B cell (primary cell): ENCODE measurements at regions not wholly inside any gene's neighbourhood (a gene's known extent, or its start where the extent isn't known, plus 50 kb on each side); places are given as distances from the start of the nearest gene placed in this dataset.

ENCODE experiments used
- ATAC-seq: fragments of 200-7000 bp; cut with Tn5 transposase; one replicate; pipeline ENCODE4 v1.10.0; 2021; ENCODE audit warnings: low read depth, mild to moderate bottlenecking, moderate number of reproducible peaks, moderate library complexity
- CTCF ChIA-PET: fragments of 350-600 bp; sonication (Branson Sonifier 250); formaldehyde crosslinking; loops from one replicate; lab custom pipeline; 2021; ENCODE audit warnings: antibody characterized with exemption, inconsistent platforms; lab: Charles Lee
- POLR2A ChIA-PET: fragments of 350-600 bp; sonication (Branson Sonifier 250); formaldehyde crosslinking; loops from one replicate; lab custom pipeline; 2021; ENCODE audit warnings: antibody characterized with exemption; lab: Charles Lee
- DNase-seq: peaks from one replicate; pipeline ENCODE4 v3.0.0; 2013
- H2AFZ ChIP-seq: 2 replicates; pipeline ENCODE4 v1.6.1; 2012; ENCODE audit warnings: mild to moderate bottlenecking, low read depth, low read length; ENCODE audit not compliant: insufficient read depth, poor library complexity, severe bottlenecking
- H3K27ac ChIP-seq, 2 donors: 1 replicate in 1 of 2; 2 replicates in 1 of 2; pipeline ENCODE4 v1.5.1; 2012 to 2013; ENCODE audit warnings: low read length in 2 of 2, mild to moderate bottlenecking in 2 of 2, moderate library complexity in 1 of 2
- H3K27me3 ChIP-seq, 4 experiments: fragments of 200-600 bp in 1 of 4; sonication (generic) in 1 of 4; replicated peaks in 1 of 4; 1 replicate in 2 of 4; 2 replicates in 2 of 4; pipeline versions ENCODE4 v1.6.1 to v1.7.0; 2013 to 2016; ENCODE audit warnings: low read length in 3 of 4, mild to moderate bottlenecking in 2 of 4, mixed read lengths in 1 of 4, moderate library complexity in 1 of 4; ENCODE audit not compliant: insufficient read depth in 4 of 4, control insufficient read depth in 3 of 4; ENCODE audit errors: control extremely low read depth in 1 of 4
- H3K36me3 ChIP-seq, 2 experiments: replicated peaks in 1 of 2; 1 replicate in 1 of 2; 2 replicates in 1 of 2; pipeline versions ENCODE4 v1.6.1 to v1.7.1; 2013; ENCODE audit warnings: low read length in 1 of 2; ENCODE audit not compliant: insufficient read depth in 2 of 2, control insufficient read depth in 1 of 2; ENCODE audit errors: control extremely low read depth in 1 of 2, extremely low read depth in 1 of 2
- H3K4me1 ChIP-seq, 2 donors: fragments of 200-600 bp in 1 of 2; sonication (generic) in 1 of 2; 1 replicate in 1 of 2; 2 replicates in 1 of 2; pipeline versions ENCODE4 v1.5.1 to v1.6.1; 2013 to 2017; ENCODE audit warnings: low read length in 2 of 2; ENCODE audit not compliant: control insufficient read depth in 2 of 2, insufficient read depth in 2 of 2
- H3K4me2 ChIP-seq: replicated peaks from 2 replicates; pipeline ENCODE3; 2012; ENCODE audit warnings: mild to moderate bottlenecking, low read depth, low read length; ENCODE audit not compliant: poor library complexity, severe bottlenecking
- H3K4me3 ChIP-seq, 5 experiments: fragments of 200-600 bp in 1 of 5; sonication (generic) in 1 of 5; 1 replicate in 3 of 5; 2 replicates in 2 of 5; pipeline versions ENCODE4 v1.5.1 to v1.7.0; 2011 to 2016; ENCODE audit warnings: low read length in 4 of 5, mild to moderate bottlenecking in 4 of 5, low read depth in 2 of 5, control low read depth in 1 of 5, moderate library complexity in 1 of 5; ENCODE audit not compliant: insufficient read depth in 1 of 5; ENCODE audit errors: control extremely low read depth in 1 of 5, extremely low read depth in 1 of 5
- H3K79me2 ChIP-seq: fragments of 200-600 bp; sonication (generic); one replicate; pipeline ENCODE4 v1.6.0; 2016; ENCODE audit warnings: low read length; ENCODE audit not compliant: control insufficient read depth, insufficient read depth
- H3K9ac ChIP-seq: fragments of 200-600 bp; sonication (generic); 2 replicates; pipeline ENCODE4 v1.6.1; 2017; ENCODE audit warnings: mild to moderate bottlenecking, low read length, moderate library complexity
- H3K9me3 ChIP-seq, 3 donors: one replicate each; pipeline versions ENCODE4 v1.6.1 to v1.7.1; 2013; ENCODE audit warnings: low read length in 2 of 3; ENCODE audit not compliant: control insufficient read depth in 2 of 3, insufficient read depth in 1 of 3; ENCODE audit errors: control extremely low read depth in 1 of 3
- H4K20me1 ChIP-seq: 2 replicates; pipeline ENCODE4 v1.6.0; 2012; ENCODE audit warnings: mild to moderate bottlenecking, low read length; ENCODE audit not compliant: insufficient read depth, control insufficient read depth, poor library complexity, severe bottlenecking
- H3K27ac Mint-ChIP-seq: one replicate; pipeline ENCODE4 v1.8.0; 2021; ENCODE audit warnings: mixed read lengths
- H3K27me3 Mint-ChIP-seq: one replicate; pipeline ENCODE4 v1.8.0; 2021; ENCODE audit warnings: mixed read lengths
- H3K4me1 Mint-ChIP-seq: one replicate; pipeline ENCODE4 v1.8.0; 2021; ENCODE audit warnings: mixed read lengths
- H3K4me3 Mint-ChIP-seq: one replicate; pipeline ENCODE4 v1.8.0; 2021; ENCODE audit warnings: mixed read lengths
- H3K9me3 Mint-ChIP-seq: one replicate; pipeline ENCODE4 v1.8.0; 2022; ENCODE audit warnings: mixed read lengths; ENCODE audit not compliant: insufficient read depth
- CTCF ChIP-seq: fragments of 200-600 bp; IDR thresholded peaks from one replicate; pipeline ENCODE4 v1.8.0; 2022; ENCODE audit warnings: antibody characterized with exemption, mild to moderate bottlenecking
- EZH2 ChIP-seq: IDR thresholded peaks from 2 replicates; pipeline ENCODE4 v1.6.1; 2012; ENCODE audit warnings: borderline replicate concordance, low read depth, mild to moderate bottlenecking, moderate library complexity, low read length; ENCODE audit not compliant: insufficient read depth, poor library complexity, severe bottlenecking
- WGBS: methylation state at CpG from one replicate; pipeline ENCODE4 v1.1.5; 2013; ENCODE audit warnings: missing lambda C conversion rate; ENCODE audit not compliant: insufficient coverage; 5-methylcytosine and 5-hydroxymethylcytosine counted together
- intact Hi-C: fragments of 100-400 bp; cut with micrococcal nuclease; formaldehyde crosslinking; loops from one replicate; pipeline ENCODE4 v1.10.0; 2022

GRCh38 chr6:48667797-48668196 is 556.8 kb upstream of the PTCHD4 start:
- H3K27ac Mint-ChIP-seq, result no peak overlapping the region
- Histone ChIP-seq H3K9me3 (no peaks in the 10 kb centered on the region), H3K36me3 (no peaks in the 10 kb centered on the region), H2AFZ (no peak overlapping the region), H3K4me3 (no peak overlapping the region), H3K79me2 (no peaks in the 10 kb centered on the region), H3K4me2 (no peak overlapping the region), H3K9ac (no peak overlapping the region), H4K20me1 (no peaks in the 10 kb centered on the region), H3K4me1 (no peaks in the 10 kb centered on the region), H3K27me3 (no peaks in the 10 kb centered on the region), H3K27ac (no peak overlapping the region)
- POLR2A ChIA-PET, result no interaction called here
- TF ChIP-seq EZH2 (no peak), CTCF (no peak)
- no peak for DNase-seq
- no peak overlapping the region for H3K4me3 Mint-ChIP-seq
- no peaks in the 10 kb centered on the region for H3K9me3 Mint-ChIP-seq
- intact Hi-C loops, result no loop called here
- no CpG with 5 or more reads among the region's 2 CpGs for WGBS
- no peaks in the 10 kb centered on the region for H3K4me1 Mint-ChIP-seq
- no peaks in the 10 kb centered on the region for H3K27me3 Mint-ChIP-seq
- no peak for ATAC-seq
- CTCF ChIA-PET, result no interaction called here

- Histone ChIP-seq H2AFZ (no peak overlapping the region), H3K9me3 (no peaks in the 10 kb centered on the region), H3K36me3 (no peaks in the 10 kb centered on the region), H3K79me2 (no peaks in the 10 kb centered on the region), H4K20me1 (no peaks in the 10 kb centered on the region), H3K27me3 (no peaks in the 10 kb centered on the region), H3K9ac (no peak overlapping the region), H3K4me1 (no peaks in the 10 kb centered on the region), H3K27ac (no peak overlapping the region), H3K4me3 (no peak overlapping the region), H3K4me2 (no peak overlapping the region)
- intact Hi-C loops, result no loop called here
- no peaks in the 10 kb centered on the region for H3K9me3 Mint-ChIP-seq
- H3K4me3 Mint-ChIP-seq, result no peak overlapping the region
- ChIA-PET POLR2A (no interaction called here), CTCF (no interaction called here)
- ATAC-seq, result no peak
- H3K4me1 Mint-ChIP-seq, result no peaks in the 10 kb centered on the region
- WGBS, result no CpG with 5 or more reads among the region's 3 CpGs
- no peaks in the 10 kb centered on the region for H3K27me3 Mint-ChIP-seq
- TF ChIP-seq CTCF, result no peak
- no peak for TF ChIP-seq EZH2
- no peak for DNase-seq
- H3K27ac Mint-ChIP-seq, result no peak overlapping the region
Measured at GRCh38 chr6:48664826-48665225, 553.8 kb upstream of the PTCHD4 start.
